22Rv1 (cell line): ENCODE measurements at regions not wholly inside any gene's neighbourhood (a gene's known extent, or its start where the extent isn't known, plus 50 kb on each side); places are given as distances from the start of the nearest gene placed in this dataset.

Experiments used
- H3K27ac ChIP-seq: fragments of 450-650 bp; 2 replicates; pipeline ENCODE4 v1.5.1; 2017
- CTCF ChIP-seq: fragments of 450-650 bp; IDR thresholded peaks from 2 replicates; pipeline ENCODE4 v1.5.1; 2017; ENCODE audit warnings: mild to moderate bottlenecking
- ZFX ChIP-seq: fragments of 450-650 bp; IDR thresholded peaks from 2 replicates; pipeline ENCODE4 v1.6.1; 2017; ENCODE audit warnings: antibody characterized with exemption, borderline replicate concordance

- TF ChIP-seq CTCF (no peak), ZFX (no peak)
- no peak overlapping the region for H3K27ac ChIP-seq
Measured at GRCh38 chr3:127483005-127483641, 107.4 kb downstream of the TPRA1 start.

GRCh38 chr3:127482216-127483004 lies 108.1 kb downstream of the TPRA1 start:
- TF ChIP-seq ZFX (no peak), CTCF (no peak)
- no peak overlapping the region for H3K27ac ChIP-seq

- no peak for TF ChIP-seq CTCF
- no peak for TF ChIP-seq ZFX
- H3K27ac ChIP-seq: no peak overlapping the region
Measured at GRCh38 chr3:127480196-127480954, 110.2 kb downstream of the TPRA1 start.

GRCh38 chr3:127479449-127479848 lies 111.1 kb downstream of the TPRA1 start:
- TF ChIP-seq CTCF (no peak), ZFX (no peak)
- no peak overlapping the region for H3K27ac ChIP-seq

- TF ChIP-seq ZFX: no peak
- TF ChIP-seq CTCF: no peak
Measured at GRCh38 chr3:127478922-127479321, 111.6 kb downstream of the TPRA1 start.

GRCh38 chr3:127477396-127477795 lies 113.1 kb downstream of the TPRA1 start:
- no peak for TF ChIP-seq CTCF
- no peak for TF ChIP-seq ZFX
- no peak overlapping the region for H3K27ac ChIP-seq

More at GRCh38 chr3:127478922-127479321, 111.6 kb downstream of the TPRA1 start:
- no peak overlapping the region for H3K27ac ChIP-seq
